Thyroid gland (tissue), 4 donors: ENCODE measurements at regions not wholly inside any gene's neighbourhood (a gene's known extent, or its start where the extent isn't known, plus 50 kb on each side); places are given as distances from the start of the nearest gene placed in this dataset.

Source experiments
- DNase-seq, 2 donors: peaks; one replicate each; pipeline ENCODE4 v3.0.0-alpha.2; 2019
- H3K27ac ChIP-seq, 3 donors: fragments of 200-600 bp; sonication (generic); 1 replicate in 2 of 3; 2 replicates in 1 of 3; pipeline ENCODE4 v1.5.1; 2016 to 2019; ENCODE audit warnings: mild to moderate bottlenecking in 1 of 3, moderate library complexity in 1 of 3
- H3K27me3 ChIP-seq: fragments of 200-600 bp; sonication (generic); one replicate; pipeline ENCODE4 v1.5.1; 2019
- H3K36me3 ChIP-seq, 2 donors: fragments of 200-600 bp; sonication (generic); one replicate each; pipeline ENCODE4 v1.5.1; 2016 to 2019
- H3K4me1 ChIP-seq, 2 donors: fragments of 200-600 bp; sonication (generic); one replicate each; pipeline ENCODE4 v1.5.1; 2017 to 2019
- H3K4me3 ChIP-seq, 3 donors: fragments of 200-600 bp; sonication (generic); replicated peaks in 1 of 3; 1 replicate in 2 of 3; 2 replicates in 1 of 3; pipeline ENCODE4 v1.5.1; 2016; ENCODE audit warnings: mild to moderate bottlenecking in 1 of 3
- H3K9me3 ChIP-seq: fragments of 200-600 bp; sonication (generic); one replicate; pipeline ENCODE4 v1.5.1; 2017
- POLR2A ChIP-seq, 2 donors: fragments of 450-650 bp; IDR thresholded peaks; one replicate each; pipeline ENCODE4 v1.6.1; 2017; ENCODE audit warnings: antibody characterized with exemption in 2 of 2, mild to moderate bottlenecking in 2 of 2, moderate library complexity in 1 of 2
- WGBS, 2 donors: methylation state at CpG; one replicate each; pipeline ENCODE4 v1.1.5; 2017; 5-methylcytosine and 5-hydroxymethylcytosine counted together
- intact Hi-C: fragments of 100-400 bp; cut with DNase I; formaldehyde crosslinking; loops from one replicate; pipeline ENCODE4 v1.15.1; 2023
- TF ChIP-seq, protein P1 (sequence below), 6 experiments: fragments of 200-600 bp in 3 of 6; fragments of 450-650 bp in 3 of 6; sonication (generic) in 3 of 6; IDR thresholded peaks; one replicate each; pipeline ENCODE4 v1.5.1; 2016 to 2019; ENCODE audit warnings: antibody characterized with exemption in 6 of 6, mild to moderate bottlenecking in 2 of 6, inconsistent platforms in 1 of 6, moderate library complexity in 1 of 6

DNA sequence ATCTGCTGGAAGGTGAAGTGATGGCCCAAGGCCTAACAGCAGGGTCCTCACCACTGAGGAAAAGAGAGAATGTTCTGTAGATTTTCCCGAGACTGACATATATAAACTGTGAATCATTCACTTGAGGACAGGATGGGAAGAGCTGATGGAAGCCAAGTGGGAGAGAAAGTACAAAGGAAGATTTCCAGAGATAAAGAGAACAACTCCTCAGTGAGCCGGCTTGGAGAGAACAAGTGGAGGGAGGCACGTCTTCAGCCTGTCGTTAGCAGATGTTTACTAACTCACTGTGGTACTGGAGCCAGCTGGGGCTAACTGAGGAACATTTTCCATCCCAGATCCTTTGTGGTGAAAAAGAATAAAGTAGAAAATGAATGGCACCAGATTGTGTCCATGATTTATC lies 552.9 kb upstream of the TNP1 start:
- H3K36me3 ChIP-seq, result no peaks in the 10 kb centered on the region
- no peak for TF ChIP-seq POLR2A (IDR thresholded peaks at IDR 0.05)
- TF ChIP-seq, protein P1, sequence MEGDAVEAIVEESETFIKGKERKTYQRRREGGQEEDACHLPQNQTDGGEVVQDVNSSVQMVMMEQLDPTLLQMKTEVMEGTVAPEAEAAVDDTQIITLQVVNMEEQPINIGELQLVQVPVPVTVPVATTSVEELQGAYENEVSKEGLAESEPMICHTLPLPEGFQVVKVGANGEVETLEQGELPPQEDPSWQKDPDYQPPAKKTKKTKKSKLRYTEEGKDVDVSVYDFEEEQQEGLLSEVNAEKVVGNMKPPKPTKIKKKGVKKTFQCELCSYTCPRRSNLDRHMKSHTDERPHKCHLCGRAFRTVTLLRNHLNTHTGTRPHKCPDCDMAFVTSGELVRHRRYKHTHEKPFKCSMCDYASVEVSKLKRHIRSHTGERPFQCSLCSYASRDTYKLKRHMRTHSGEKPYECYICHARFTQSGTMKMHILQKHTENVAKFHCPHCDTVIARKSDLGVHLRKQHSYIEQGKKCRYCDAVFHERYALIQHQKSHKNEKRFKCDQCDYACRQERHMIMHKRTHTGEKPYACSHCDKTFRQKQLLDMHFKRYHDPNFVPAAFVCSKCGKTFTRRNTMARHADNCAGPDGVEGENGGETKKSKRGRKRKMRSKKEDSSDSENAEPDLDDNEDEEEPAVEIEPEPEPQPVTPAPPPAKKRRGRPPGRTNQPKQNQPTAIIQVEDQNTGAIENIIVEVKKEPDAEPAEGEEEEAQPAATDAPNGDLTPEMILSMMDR (IDR thresholded peaks at IDR 0.05), result no peak
- no peak overlapping the region for H3K4me3 ChIP-seq
- no peaks in the 10 kb centered on the region for H3K27me3 ChIP-seq
- peaks cover 10 to 11% of the 10 kb centered on the region in 2 donors for H3K4me1 ChIP-seq
- H3K27ac ChIP-seq, result peak overlapping the region; percentile 5 to 58 (median 21)
- H3K9me3 ChIP-seq, result no peaks in the 10 kb centered on the region
- intact Hi-C loops, result no loop called here
- 70 to 71% methylated on average over 4 of the region's 4 CpGs for WGBS, 2 donors
- no peak for DNase-seq

- no peak for TF ChIP-seq POLR2A (IDR thresholded peaks at IDR 0.05)
- TF ChIP-seq, protein P1 (IDR thresholded peaks at IDR 0.05), result no peak
- H3K27ac ChIP-seq, result peak overlapping the region; percentile 5 to 58 (median 21)
- H3K4me1 ChIP-seq, result peaks cover 10 to 11% of the 10 kb centered on the region in 2 donors
- H3K36me3 ChIP-seq, result no peaks in the 10 kb centered on the region
- no peaks in the 10 kb centered on the region for H3K9me3 ChIP-seq
- DNase-seq, result no peak
- H3K4me3 ChIP-seq, result no peak overlapping the region
- H3K27me3 ChIP-seq, result no peaks in the 10 kb centered on the region
- intact Hi-C loops, result no loop called here
Measured at GRCh38 chr2:217412277-217412676, 552.4 kb upstream of the TNP1 start.

GRCh38 chr2:217410681-217410960 lies 550.8 kb upstream of the TNP1 start:
- no peaks in the 10 kb centered on the region for H3K36me3 ChIP-seq
- H3K4me1 ChIP-seq, result peaks cover 10 to 11% of the 10 kb centered on the region in 2 donors
- H3K27me3 ChIP-seq, result no peaks in the 10 kb centered on the region
- intact Hi-C loops, result no loop called here
- H3K27ac ChIP-seq, result peak overlapping the region in 1 of 3 donors; percentile 11
- H3K4me3 ChIP-seq, result no peak overlapping the region
- no peak for DNase-seq
- TF ChIP-seq, protein P1 (IDR thresholded peaks at IDR 0.05), result no peak
- no peak for TF ChIP-seq POLR2A (IDR thresholded peaks at IDR 0.05)
- no peaks in the 10 kb centered on the region for H3K9me3 ChIP-seq
- WGBS, 2 donors, result 66 to 72% methylated on average over 2 of the region's 2 CpGs

DNA sequence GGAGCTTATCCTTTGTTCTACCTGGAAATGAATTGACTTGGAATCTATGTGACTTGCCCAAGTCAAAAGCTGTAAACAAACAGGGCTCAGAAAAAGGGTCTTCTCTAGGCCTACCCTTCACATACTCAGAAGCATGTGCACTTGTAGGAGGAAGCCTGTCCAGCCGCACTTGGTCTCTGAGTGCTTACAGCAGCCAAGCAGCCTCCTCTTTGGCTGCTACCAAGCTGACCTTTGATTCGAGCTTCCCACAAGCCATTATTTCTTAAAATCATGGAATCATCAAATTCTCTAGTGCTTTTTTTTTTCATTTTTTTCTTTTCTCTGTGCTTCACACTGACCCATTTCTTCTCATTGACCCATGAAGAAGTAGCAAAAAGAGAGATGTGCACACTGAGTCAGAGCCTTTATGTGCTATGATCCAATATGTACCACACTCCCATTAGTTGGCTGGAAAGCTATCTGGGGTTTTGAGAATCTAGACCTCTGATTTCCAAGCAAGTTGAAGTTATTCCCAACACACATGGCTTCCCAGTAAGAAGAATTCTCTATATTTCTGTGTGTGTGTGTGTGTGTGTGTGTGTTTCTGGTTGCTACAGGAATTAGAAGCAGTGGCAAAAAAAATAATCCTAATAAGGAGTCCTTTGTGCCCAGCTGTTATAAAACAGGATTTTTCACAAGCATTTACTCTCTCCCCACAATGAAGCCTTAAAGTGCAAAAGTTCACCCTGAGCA lies 550.3 kb upstream of the TNP1 start:
- WGBS, 2 donors, result 51 to 61% methylated on average over 2 of the region's 2 CpGs
- Histone ChIP-seq H3K4me1 (peaks cover 10 to 11% of the 10 kb centered on the region in 2 donors), H3K27ac (peak overlapping the region in 1 of 3 donors; percentile 11), H3K9me3 (no peaks in the 10 kb centered on the region), H3K36me3 (no peaks in the 10 kb centered on the region), H3K4me3 (no peak overlapping the region), H3K27me3 (no peaks in the 10 kb centered on the region)
- DNase-seq, result no peak
- intact Hi-C loops, result no loop called here
- TF ChIP-seq, protein P1 (IDR thresholded peaks at IDR 0.05), result no peak
- TF ChIP-seq POLR2A (IDR thresholded peaks at IDR 0.05), result no peak

- 92% methylated on average over 3 of the region's 3 CpGs for WGBS, 2 donors
- DNase-seq, result no peak
- no peaks in the 10 kb centered on the region for H3K9me3 ChIP-seq
- H3K4me1 ChIP-seq, result peaks cover 20 to 26% of the 10 kb centered on the region in 2 donors
- no peaks in the 10 kb centered on the region for H3K27me3 ChIP-seq
- no peak overlapping the region for H3K27ac ChIP-seq
- TF ChIP-seq POLR2A (IDR thresholded peaks at IDR 0.05), result no peak
- TF ChIP-seq, protein P1 (IDR thresholded peaks at IDR 0.05), result no peak
- H3K4me3 ChIP-seq, result no peak overlapping the region
- no peaks in the 10 kb centered on the region for H3K36me3 ChIP-seq
- intact Hi-C loops, result no loop called here
Measured at GRCh38 chr2:217407362-217407761, 547.5 kb upstream of the TNP1 start.
